ENCODE measurements at regions not wholly inside any gene's neighbourhood (a gene's known extent, or its start where the extent isn't known, plus 50 kb on each side); places are given as distances from the start of the nearest gene placed in this dataset.

GRCh38 chr4:160283081-160283480, 1180.2 kb downstream of the RAPGEF2 start:
- H3K27me3 ChIP-seq (ENCODE audit: control insufficient read depth, insufficient read depth, low read length) = no peaks in the 10 kb centered on the region
- WGBS (ENCODE audit: insufficient coverage, insufficient read length) = no CpG with 5 or more reads among the region's 1 CpG
- no peaks in the 10 kb centered on the region for H3K9me3 ChIP-seq (ENCODE audit: control insufficient read depth, insufficient read depth, low read length)
- no peak overlapping the region for H3K27ac ChIP-seq (ENCODE audit: low read length)
- no peaks in the 10 kb centered on the region for H3K36me3 ChIP-seq (ENCODE audit: control insufficient read depth, insufficient read depth, low read length)
- H3K4me3 ChIP-seq (ENCODE audit: low read length) = no peak overlapping the region
- H3K4me1 ChIP-seq (ENCODE audit: control insufficient read depth, insufficient read depth, low read length) = no peaks in the 10 kb centered on the region
- DNase-seq (ENCODE audit: low read depth, low spot score) = no peak

- H3K36me3 ChIP-seq (ENCODE audit: control insufficient read depth, insufficient read depth, low read length) = no peaks in the 10 kb centered on the region
- no CpG with 5 or more reads among the region's 1 CpG for WGBS (ENCODE audit: insufficient coverage, insufficient read length)
- DNase-seq (ENCODE audit: low read depth, low spot score) = no peak
Measured at GRCh38 chr4:160284516-160284915, 1181.6 kb downstream of the RAPGEF2 start.

GRCh38 chr4:160286051-160286450, 1183.2 kb downstream of the RAPGEF2 start:
- Histone ChIP-seq H3K36me3 (ENCODE audit: control insufficient read depth, insufficient read depth, low read length) (no peaks in the 10 kb centered on the region), H3K27me3 (ENCODE audit: control insufficient read depth, insufficient read depth, low read length) (no peaks in the 10 kb centered on the region), H3K4me3 (ENCODE audit: low read length) (no peak overlapping the region), H3K27ac (ENCODE audit: low read length) (no peak overlapping the region), H3K9me3 (ENCODE audit: control insufficient read depth, insufficient read depth, low read length) (no peaks in the 10 kb centered on the region), H3K4me1 (ENCODE audit: control insufficient read depth, insufficient read depth, low read length) (no peaks in the 10 kb centered on the region)
- DNase-seq (ENCODE audit: low read depth, low spot score) = no peak
- whole genome bisulfite sequencing (ENCODE audit: insufficient coverage, insufficient read length) = no CpG with 5 or more reads among the region's 1 CpG

More at GRCh38 chr4:160284516-160284915, 1181.6 kb downstream of the RAPGEF2 start:
- H3K4me1 ChIP-seq (ENCODE audit: control insufficient read depth, insufficient read depth, low read length) = no peaks in the 10 kb centered on the region
- no peaks in the 10 kb centered on the region for H3K27me3 ChIP-seq (ENCODE audit: control insufficient read depth, insufficient read depth, low read length)
- no peaks in the 10 kb centered on the region for H3K9me3 ChIP-seq (ENCODE audit: control insufficient read depth, insufficient read depth, low read length)
- H3K27ac ChIP-seq (ENCODE audit: low read length) = no peak overlapping the region
- no peak overlapping the region for H3K4me3 ChIP-seq (ENCODE audit: low read length)

GRCh38 chr4:160296476-160296875, 1193.6 kb downstream of the RAPGEF2 start:
- Histone ChIP-seq H3K27me3 (ENCODE audit: control insufficient read depth, insufficient read depth, low read length) (no peaks in the 10 kb centered on the region), H3K27ac (ENCODE audit: low read length) (no peak overlapping the region), H3K36me3 (ENCODE audit: control insufficient read depth, insufficient read depth, low read length) (no peaks in the 10 kb centered on the region), H3K4me3 (ENCODE audit: low read length) (no peak overlapping the region), H3K4me1 (ENCODE audit: control insufficient read depth, insufficient read depth, low read length) (no peaks in the 10 kb centered on the region), H3K9me3 (ENCODE audit: control insufficient read depth, insufficient read depth, low read length) (no peaks in the 10 kb centered on the region)
- no peak for DNase-seq (ENCODE audit: low read depth, low spot score)
- WGBS (ENCODE audit: insufficient coverage, insufficient read length) = no CpG with 5 or more reads among the region's 1 CpG

GRCh38 chr4:160299177-160299576, 1196.3 kb downstream of the RAPGEF2 start:
- WGBS (ENCODE audit: insufficient coverage, insufficient read length) = no CpG with 5 or more reads among the region's 1 CpG
- Histone ChIP-seq H3K27ac (ENCODE audit: low read length) (no peak overlapping the region), H3K4me1 (ENCODE audit: control insufficient read depth, insufficient read depth, low read length) (no peaks in the 10 kb centered on the region), H3K36me3 (ENCODE audit: control insufficient read depth, insufficient read depth, low read length) (no peaks in the 10 kb centered on the region), H3K4me3 (ENCODE audit: low read length) (no peak overlapping the region), H3K27me3 (ENCODE audit: control insufficient read depth, insufficient read depth, low read length) (no peaks in the 10 kb centered on the region), H3K9me3 (ENCODE audit: control insufficient read depth, insufficient read depth, low read length) (no peaks in the 10 kb centered on the region)
- DNase-seq (ENCODE audit: low read depth, low spot score) = no peak

- Histone ChIP-seq H3K27me3 (ENCODE audit: control insufficient read depth, insufficient read depth, low read length) (no peaks in the 10 kb centered on the region), H3K9me3 (ENCODE audit: control insufficient read depth, insufficient read depth, low read length) (no peaks in the 10 kb centered on the region), H3K36me3 (ENCODE audit: control insufficient read depth, insufficient read depth, low read length) (no peaks in the 10 kb centered on the region), H3K27ac (ENCODE audit: low read length) (no peak overlapping the region), H3K4me3 (ENCODE audit: low read length) (no peak overlapping the region), H3K4me1 (ENCODE audit: control insufficient read depth, insufficient read depth, low read length) (no peaks in the 10 kb centered on the region)
- no peak for DNase-seq (ENCODE audit: low read depth, low spot score)
- no CpG with 5 or more reads among the region's 2 CpGs for WGBS (ENCODE audit: insufficient coverage, insufficient read length)
Measured at GRCh38 chr4:160299608-160300007, 1196.7 kb downstream of the RAPGEF2 start.

- Histone ChIP-seq H3K36me3 (ENCODE audit: control insufficient read depth, insufficient read depth, low read length) (no peaks in the 10 kb centered on the region), H3K4me3 (ENCODE audit: low read length) (no peak overlapping the region), H3K4me1 (ENCODE audit: control insufficient read depth, insufficient read depth, low read length) (no peaks in the 10 kb centered on the region), H3K9me3 (ENCODE audit: control insufficient read depth, insufficient read depth, low read length) (no peaks in the 10 kb centered on the region), H3K27ac (ENCODE audit: low read length) (no peak overlapping the region), H3K27me3 (ENCODE audit: control insufficient read depth, insufficient read depth, low read length) (no peaks in the 10 kb centered on the region)
- no peak for DNase-seq (ENCODE audit: low read depth, low spot score)
- WGBS (ENCODE audit: insufficient coverage, insufficient read length) = no CpG with 5 or more reads among the region's 1 CpG
Measured at GRCh38 chr4:160316036-160316435, 1213.2 kb downstream of the RAPGEF2 start.

GRCh38 chr4:160318567-160319220, 1215.8 kb downstream of the RAPGEF2 start:
- Histone ChIP-seq H3K4me3 (ENCODE audit: low read length) (no peak overlapping the region), H3K27me3 (ENCODE audit: control insufficient read depth, insufficient read depth, low read length) (no peaks in the 10 kb centered on the region), H3K4me1 (ENCODE audit: control insufficient read depth, insufficient read depth, low read length) (no peaks in the 10 kb centered on the region), H3K36me3 (ENCODE audit: control insufficient read depth, insufficient read depth, low read length) (no peaks in the 10 kb centered on the region), H3K9me3 (ENCODE audit: control insufficient read depth, insufficient read depth, low read length) (no peaks in the 10 kb centered on the region), H3K27ac (ENCODE audit: low read length) (no peak overlapping the region)
- WGBS (ENCODE audit: insufficient coverage, insufficient read length) = no CpG with 5 or more reads among the region's 6 CpGs
- no peak for DNase-seq (ENCODE audit: low read depth, low spot score)

- no peak overlapping the region for H3K4me3 ChIP-seq (ENCODE audit: low read length)
- no peaks in the 10 kb centered on the region for H3K36me3 ChIP-seq (ENCODE audit: control insufficient read depth, insufficient read depth, low read length)
- no peaks in the 10 kb centered on the region for H3K9me3 ChIP-seq (ENCODE audit: control insufficient read depth, insufficient read depth, low read length)
- H3K27ac ChIP-seq (ENCODE audit: low read length) = no peak overlapping the region
- no CpG with 5 or more reads among the region's 4 CpGs for WGBS (ENCODE audit: insufficient coverage, insufficient read length)
- H3K27me3 ChIP-seq (ENCODE audit: control insufficient read depth, insufficient read depth, low read length) = no peaks in the 10 kb centered on the region
- no peak for DNase-seq (ENCODE audit: low read depth, low spot score)
- no peaks in the 10 kb centered on the region for H3K4me1 ChIP-seq (ENCODE audit: control insufficient read depth, insufficient read depth, low read length)
Measured at GRCh38 chr4:160319221-160319867, 1216.5 kb downstream of the RAPGEF2 start.

GRCh38 chr4:160319868-160320260, 1217.0 kb downstream of the RAPGEF2 start:
- Histone ChIP-seq H3K27ac (ENCODE audit: low read length) (no peak overlapping the region), H3K36me3 (ENCODE audit: control insufficient read depth, insufficient read depth, low read length) (no peaks in the 10 kb centered on the region), H3K4me3 (ENCODE audit: low read length) (no peak overlapping the region), H3K4me1 (ENCODE audit: control insufficient read depth, insufficient read depth, low read length) (no peaks in the 10 kb centered on the region), H3K9me3 (ENCODE audit: control insufficient read depth, insufficient read depth, low read length) (no peaks in the 10 kb centered on the region), H3K27me3 (ENCODE audit: control insufficient read depth, insufficient read depth, low read length) (no peaks in the 10 kb centered on the region)
- no peak for DNase-seq (ENCODE audit: low read depth, low spot score)
- WGBS (ENCODE audit: insufficient coverage, insufficient read length) = no CpG with 5 or more reads among the region's 2 CpGs

- H3K4me3 ChIP-seq (ENCODE audit: low read length) = no peak overlapping the region
- WGBS (ENCODE audit: insufficient coverage, insufficient read length) = no CpG with 5 or more reads among the region's 5 CpGs
Measured at GRCh38 chr4:160326110-160326509, 1223.2 kb downstream of the RAPGEF2 start.

More at GRCh38 chr4:160326110-160326509, 1223.2 kb downstream of the RAPGEF2 start:
- Histone ChIP-seq H3K27me3 (ENCODE audit: control insufficient read depth, insufficient read depth, low read length) (no peaks in the 10 kb centered on the region), H3K9me3 (ENCODE audit: control insufficient read depth, insufficient read depth, low read length) (no peaks in the 10 kb centered on the region), H3K4me1 (ENCODE audit: control insufficient read depth, insufficient read depth, low read length) (no peaks in the 10 kb centered on the region), H3K27ac (ENCODE audit: low read length) (no peak overlapping the region), H3K36me3 (ENCODE audit: control insufficient read depth, insufficient read depth, low read length) (no peaks in the 10 kb centered on the region)
- DNase-seq (ENCODE audit: low read depth, low spot score) = no peak

Data from iPS DF 6.9 (cell line).